IMR-90 (cell line): ENCODE measurements at regions not wholly inside any gene's neighbourhood (a gene's known extent, or its start where the extent isn't known, plus 50 kb on each side); places are given as distances from the start of the nearest gene placed in this dataset.

Experiments
- ATAC-seq: fragments of 200-7000 bp; cut with Tn5 transposase; 2 replicates; pipeline ENCODE4 v1.9.1; 2020; ENCODE audit warnings: low read depth, mild to moderate bottlenecking, moderate library complexity
- BruUV-seq: library from RNA; stranded (reverse); fragments of 400-500 nt; replicated peaks from 2 replicates; lab custom pipeline; 2021; lab: Mats Ljungman, UMichigan
- CTCF ChIA-PET: fragments of 300-600 bp; formaldehyde crosslinking; extraction: SDS; loops from one replicate; lab custom pipeline; 2021; ENCODE audit warnings: antibody characterized with exemption; lab: Yijun Ruan, JAX
- POLR2A ChIA-PET: fragments of 300-600 bp; sonication (Branson Sonifier 250); formaldehyde crosslinking; loops from one replicate; lab custom pipeline; 2022; ENCODE audit warnings: antibody characterized with exemption; ENCODE audit not compliant: unreplicated experiment; lab: Charles Lee
- DNase-seq: peaks from one replicate; pipeline ENCODE4 v3.0.0; 2013
- H2AFZ ChIP-seq: replicated peaks from 2 replicates; pipeline ENCODE3; 2013; ENCODE audit warnings: low read length, mild to moderate bottlenecking; ENCODE audit not compliant: poor library complexity
- H2AK5ac ChIP-seq: 2 replicates; pipeline ENCODE4 v1.6.1; 2013; ENCODE audit warnings: low read depth, low read length, inconsistent platforms
- H2AK9ac ChIP-seq: replicated peaks from 2 replicates; pipeline ENCODE3; 2013; ENCODE audit warnings: mild to moderate bottlenecking, low read depth, low read length, moderate library complexity; ENCODE audit not compliant: poor library complexity
- H2BK120ac ChIP-seq: 2 replicates; pipeline ENCODE4 v1.6.1; 2013; ENCODE audit warnings: low read depth, low read length, inconsistent platforms
- H2BK15ac ChIP-seq: 3 replicates; pipeline ENCODE4 v1.6.1; 2013; ENCODE audit warnings: low read depth, low read length, inconsistent platforms
- H2BK20ac ChIP-seq: 2 replicates; pipeline ENCODE4 v1.6.1; 2013; ENCODE audit warnings: low read depth, mild to moderate bottlenecking, inconsistent platforms, low read length, moderate library complexity
- H2BK5ac ChIP-seq: 2 replicates; pipeline ENCODE4 v1.6.1; 2013; ENCODE audit warnings: mild to moderate bottlenecking, low read depth, low read length, inconsistent platforms; ENCODE audit not compliant: poor library complexity, severe bottlenecking
- H3K14ac ChIP-seq: replicated peaks from 2 replicates; pipeline ENCODE4 v1.6.1; 2013; ENCODE audit warnings: low read depth, low read length, inconsistent platforms
- H3K18ac ChIP-seq: 2 replicates; pipeline ENCODE4 v1.6.1; 2013; ENCODE audit warnings: low read depth, low read length, control low read depth
- H3K23ac ChIP-seq: 2 replicates; pipeline ENCODE4 v1.6.1; 2013; ENCODE audit warnings: low read depth, low read length, inconsistent platforms
- H3K27ac ChIP-seq: 2 replicates; pipeline ENCODE4 v1.5.1; 2013; ENCODE audit warnings: mild to moderate bottlenecking, control low read depth, low read length; ENCODE audit not compliant: insufficient read depth
- H3K27me3 ChIP-seq: 2 replicates; pipeline ENCODE4 v1.6.1; 2013; ENCODE audit warnings: low read length; ENCODE audit not compliant: control insufficient read depth, insufficient read depth
- H3K36me3 ChIP-seq: 2 replicates; pipeline ENCODE4 v1.6.1; 2013; ENCODE audit warnings: low read length, mixed read lengths; ENCODE audit not compliant: control insufficient read depth, insufficient read depth
- H3K4ac ChIP-seq: 2 replicates; pipeline ENCODE4 v1.6.1; 2013; ENCODE audit warnings: low read depth, low read length, inconsistent platforms
- H3K4me1 ChIP-seq: 2 replicates; pipeline ENCODE4 v1.6.1; 2013; ENCODE audit warnings: low read length, mixed read lengths; ENCODE audit not compliant: control insufficient read depth, insufficient read depth
- H3K4me2 ChIP-seq: 2 replicates; pipeline ENCODE4 v1.6.1; 2013; ENCODE audit warnings: low read depth, mild to moderate bottlenecking, control low read depth, low read length, moderate library complexity
- H3K4me3 ChIP-seq: 2 replicates; pipeline ENCODE4 v1.5.1; 2013; ENCODE audit warnings: low read depth, mild to moderate bottlenecking, control low read depth, low read length, moderate library complexity; ENCODE audit not compliant: insufficient read depth
- H3K56ac ChIP-seq: 2 replicates; pipeline ENCODE4 v1.6.1; 2013; ENCODE audit warnings: low read length, inconsistent platforms; ENCODE audit not compliant: insufficient read depth; ENCODE audit errors: extremely low read depth
- H3K79me1 ChIP-seq, 2 experiments: 2 replicates each; pipeline ENCODE4 v1.6.1; 2013; ENCODE audit warnings: low read length in 2 of 2, inconsistent platforms in 1 of 2, low read depth in 1 of 2
- H3K9ac ChIP-seq: 2 replicates; pipeline ENCODE4 v1.6.1; 2013; ENCODE audit warnings: low read depth, low read length, control low read depth
- H3K9me1 ChIP-seq: 2 replicates; pipeline ENCODE4 v1.6.1; 2013; ENCODE audit warnings: low read length, inconsistent platforms; ENCODE audit not compliant: insufficient read depth
- H3K9me3 ChIP-seq: 2 replicates; pipeline ENCODE4 v1.6.1; 2013; ENCODE audit warnings: low read length; ENCODE audit not compliant: control insufficient read depth, insufficient read depth
- H4K20me1 ChIP-seq: 2 replicates; pipeline ENCODE4 v1.6.1; 2013; ENCODE audit warnings: low read length, inconsistent platforms; ENCODE audit not compliant: insufficient read depth
- H4K5ac ChIP-seq: 2 replicates; pipeline ENCODE4 v1.6.1; 2013; ENCODE audit warnings: mild to moderate bottlenecking, low read depth, low read length, control low read depth
- H4K8ac ChIP-seq, 2 experiments: 2 replicates each; pipeline ENCODE4 v1.6.1; 2013; ENCODE audit warnings: low read depth in 2 of 2, low read length in 2 of 2, control low read depth in 1 of 2, inconsistent platforms in 1 of 2
- H4K91ac ChIP-seq: 2 replicates; pipeline ENCODE4 v1.6.1; 2013; ENCODE audit warnings: low read depth, low read length, inconsistent platforms; ENCODE audit not compliant: insufficient read depth
- BHLHE40 ChIP-seq: fragments of 150-350 bp; IDR thresholded peaks from 2 replicates; pipeline ENCODE4 v1.6.1; 2016; ENCODE audit warnings: mild to moderate bottlenecking, low read depth, low read length
- CHD1 ChIP-seq: IDR thresholded peaks from 2 replicates; pipeline ENCODE4 v1.6.1; 2012; ENCODE audit warnings: low read depth, low read length, improper control_type of control experiment
- CTCF ChIP-seq: conservative IDR thresholded peaks from 2 replicates; pipeline ENCODE4 v1.5.1; 2012; ENCODE audit warnings: mild to moderate bottlenecking, low read depth, low read length, improper control_type of control experiment
- ELK1 ChIP-seq: fragments of 150-350 bp; IDR thresholded peaks from 2 replicates; pipeline ENCODE4 v1.6.1; 2016; ENCODE audit warnings: low read depth, mild to moderate bottlenecking, low read length, moderate library complexity, borderline replicate concordance
- FOS ChIP-seq: fragments of 150-350 bp; IDR thresholded peaks from 2 replicates; pipeline ENCODE4 v1.6.1; 2016; ENCODE audit warnings: low read depth, low read length
- MAFK ChIP-seq: IDR thresholded peaks from 2 replicates; pipeline ENCODE4 v1.6.1; 2012; ENCODE audit warnings: low read depth, low read length, improper control_type of control experiment
- MAZ ChIP-seq: IDR thresholded peaks from 2 replicates; pipeline ENCODE4 v1.6.1; 2012; ENCODE audit warnings: low read depth, mild to moderate bottlenecking, low read length, improper control_type of control experiment, moderate library complexity, borderline replicate concordance
- MXI1 ChIP-seq: IDR thresholded peaks from 2 replicates; pipeline ENCODE4 v1.6.1; 2012; ENCODE audit warnings: low read depth, mild to moderate bottlenecking, low read length, moderate library complexity, borderline replicate concordance
- NFE2L2 ChIP-seq: fragments of 150-350 bp; IDR thresholded peaks from 2 replicates; pipeline ENCODE4 v1.6.1; 2016; ENCODE audit warnings: low read depth, mild to moderate bottlenecking, low read length
- POLR2A ChIP-seq: IDR thresholded peaks from 2 replicates; pipeline ENCODE4 v1.6.1; 2012; ENCODE audit warnings: mild to moderate bottlenecking, low read depth, low read length
- RAD21 ChIP-seq: IDR thresholded peaks from 2 replicates; pipeline ENCODE4 v1.6.1; 2012; ENCODE audit warnings: low read length, improper control_type of control experiment
- RCOR1 ChIP-seq: IDR thresholded peaks from 2 replicates; pipeline ENCODE4 v1.6.1; 2012; ENCODE audit warnings: mild to moderate bottlenecking, low read length, improper control_type of control experiment; ENCODE audit not compliant: insufficient replicate concordance
- RFX5 ChIP-seq: IDR thresholded peaks from 2 replicates; pipeline ENCODE4 v1.8.0; 2012; ENCODE audit warnings: low read depth, mild to moderate bottlenecking, low read length, moderate library complexity
- SMC3 ChIP-seq: fragments of 150-350 bp; IDR thresholded peaks from 2 replicates; pipeline ENCODE4 v1.6.1; 2016; ENCODE audit warnings: low read depth, mild to moderate bottlenecking, antibody characterized with exemption, low read length, moderate library complexity
- USF2 ChIP-seq: fragments of 150-350 bp; IDR thresholded peaks from 2 replicates; pipeline ENCODE4 v1.6.1; 2017; ENCODE audit warnings: mild to moderate bottlenecking, antibody characterized with exemption, low read length, low read depth
- WGBS, 2 experiments: methylation state at CpG; one replicate each; pipeline versions ENCODE4 v1.1.5 to v1.1.7; 2013; ENCODE audit warnings: missing lambda C conversion rate in 2 of 2; ENCODE audit not compliant: insufficient read length in 1 of 2; ENCODE audit errors: extremely low coverage in 2 of 2; 5-methylcytosine and 5-hydroxymethylcytosine counted together
- dilution Hi-C: fragments of 300-500 bp; cut with HindIII; formaldehyde crosslinking; loops from one replicate; pipeline ENCODE4 v1.14.3; 2018; ENCODE audit warnings: low sequenced_read_pairs; ENCODE audit not compliant: unreplicated experiment
- in situ Hi-C: fragments of 300-500 bp; cut with MboI; formaldehyde crosslinking; loops from 3 replicates; pipeline ENCODE4 v1.14.3; 2019; ENCODE audit warnings: low sequenced_read_pairs, inconsistent platforms, mixed read lengths
- intact Hi-C: fragments of 100-400 bp; cut with micrococcal nuclease; formaldehyde crosslinking; loops from 2 replicates; pipeline ENCODE4 v1.10.0; 2022

GRCh38 chr15:85925649-85926237, 131.0 kb upstream of the KLHL25 start:
- 40% methylated on average over 1 of the region's 8 CpGs; no CpG with 5 or more reads in 1 of the 2 experiments for WGBS, 2 experiments
- Histone ChIP-seq H4K5ac (no peak overlapping the region), H3K27me3 (no peaks in the 10 kb centered on the region), H2BK20ac (no peak overlapping the region), H3K79me1 (no peaks in the 10 kb centered on the region), H4K8ac (no peak overlapping the region), H2BK120ac (no peak overlapping the region), H3K4me3 (no peak overlapping the region), H4K20me1 (no peaks in the 10 kb centered on the region), H3K36me3 (no peaks in the 10 kb centered on the region), H3K14ac (no peak overlapping the region), H3K9me3 (no peaks in the 10 kb centered on the region), H2AK5ac (no peak overlapping the region), H3K27ac (no peak overlapping the region), H2AK9ac (no peak overlapping the region), H4K91ac (no peak overlapping the region), H3K4ac (no peak overlapping the region), H3K56ac (no peak overlapping the region), H2AFZ (no peak overlapping the region), H3K23ac (no peak overlapping the region), H2BK5ac (no peak overlapping the region), H3K4me1 (no peaks in the 10 kb centered on the region), H2BK15ac (no peak overlapping the region), H3K9me1 (no peaks in the 10 kb centered on the region), H3K18ac (no peak overlapping the region), H3K4me2 (no peak overlapping the region), H3K9ac (no peak overlapping the region)
- no peak for ATAC-seq
- dilution Hi-C loops: no loop called here
- TF ChIP-seq NFE2L2: no peak
- no peak for TF ChIP-seq MXI1
- TF ChIP-seq SMC3: no peak
- TF ChIP-seq POLR2A: no peak
- TF ChIP-seq ELK1: no peak
- no peak for TF ChIP-seq MAZ
- no peak for TF ChIP-seq RCOR1
- no peak for TF ChIP-seq CTCF
- TF ChIP-seq CHD1: no peak
- no peak for TF ChIP-seq FOS
- no peak for TF ChIP-seq RFX5
- TF ChIP-seq USF2: no peak
- TF ChIP-seq MAFK: no peak
- no peak for TF ChIP-seq BHLHE40
- no peak for TF ChIP-seq RAD21
- POLR2A ChIA-PET: no interaction called here
- no peak for DNase-seq
- intact Hi-C loops: no loop called here
- CTCF ChIA-PET: no interaction called here
- in situ Hi-C loops: no loop called here
- no TSS peak for BruUV-seq
